ENCODE measurements at regions not wholly inside any gene's neighbourhood (a gene's known extent, or its start where the extent isn't known, plus 50 kb on each side); places are given as distances from the start of the nearest gene placed in this dataset.

DNA sequence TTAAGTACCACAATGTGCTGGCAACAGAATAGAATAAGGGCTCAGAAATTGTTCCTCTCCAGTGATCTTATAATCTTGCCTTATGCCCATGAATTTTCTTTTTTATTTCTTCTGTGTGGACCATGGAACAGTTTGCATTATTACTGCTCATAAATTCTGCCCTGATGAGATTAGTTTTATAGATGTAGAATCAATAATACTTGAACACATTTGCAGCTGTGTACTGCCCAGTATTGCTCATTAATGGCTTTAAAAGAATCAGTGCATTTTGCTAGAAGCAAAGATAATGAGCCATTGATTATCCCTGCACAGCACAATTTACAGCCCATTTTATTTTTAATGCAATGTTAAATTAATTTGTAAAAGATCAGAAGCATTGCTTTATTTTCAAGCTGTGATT, 172.3 kb upstream of the STXBP6 start:
- ChIA-PET CTCF (no interaction called here), POLR2A (no interaction called here)
- DNase-seq (ENCODE audit: low read depth, low spot score) = no peak
- TF ChIP-seq, protein P1, sequence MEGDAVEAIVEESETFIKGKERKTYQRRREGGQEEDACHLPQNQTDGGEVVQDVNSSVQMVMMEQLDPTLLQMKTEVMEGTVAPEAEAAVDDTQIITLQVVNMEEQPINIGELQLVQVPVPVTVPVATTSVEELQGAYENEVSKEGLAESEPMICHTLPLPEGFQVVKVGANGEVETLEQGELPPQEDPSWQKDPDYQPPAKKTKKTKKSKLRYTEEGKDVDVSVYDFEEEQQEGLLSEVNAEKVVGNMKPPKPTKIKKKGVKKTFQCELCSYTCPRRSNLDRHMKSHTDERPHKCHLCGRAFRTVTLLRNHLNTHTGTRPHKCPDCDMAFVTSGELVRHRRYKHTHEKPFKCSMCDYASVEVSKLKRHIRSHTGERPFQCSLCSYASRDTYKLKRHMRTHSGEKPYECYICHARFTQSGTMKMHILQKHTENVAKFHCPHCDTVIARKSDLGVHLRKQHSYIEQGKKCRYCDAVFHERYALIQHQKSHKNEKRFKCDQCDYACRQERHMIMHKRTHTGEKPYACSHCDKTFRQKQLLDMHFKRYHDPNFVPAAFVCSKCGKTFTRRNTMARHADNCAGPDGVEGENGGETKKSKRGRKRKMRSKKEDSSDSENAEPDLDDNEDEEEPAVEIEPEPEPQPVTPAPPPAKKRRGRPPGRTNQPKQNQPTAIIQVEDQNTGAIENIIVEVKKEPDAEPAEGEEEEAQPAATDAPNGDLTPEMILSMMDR (IDR thresholded peaks at IDR 0.05; ENCODE audit: insufficient read depth, low read length, missing control alignments) = no peak
- no peak overlapping the region for H3K4me3 ChIP-seq (ENCODE audit: low read depth, low read length)

DNA sequence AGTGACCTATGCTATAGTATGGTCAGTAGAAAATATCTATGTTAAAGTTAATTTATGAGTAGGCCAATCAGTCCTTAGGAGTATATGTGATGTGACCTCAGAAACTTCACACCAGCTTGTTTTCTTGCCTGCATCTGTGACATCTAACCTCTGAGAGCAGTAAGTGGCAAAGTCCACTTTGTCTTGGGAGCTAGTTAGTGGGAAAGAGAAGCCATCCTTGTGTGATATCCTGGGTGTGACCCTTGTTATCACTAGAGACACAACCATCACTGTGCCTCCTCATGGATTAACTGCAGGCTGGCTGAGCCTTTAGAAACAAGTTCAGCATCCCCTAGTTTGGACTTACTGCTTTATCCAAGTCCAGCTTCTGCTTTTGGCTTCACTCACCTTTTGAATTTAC, 170.6 kb upstream of the STXBP6 start:
- no peak for DNase-seq (ENCODE audit: low read depth, low spot score)
- TF ChIP-seq, protein P1 (IDR thresholded peaks at IDR 0.05; ENCODE audit: insufficient read depth, low read length, missing control alignments) = no peak
- H3K4me3 ChIP-seq (ENCODE audit: low read depth, low read length) = no peak overlapping the region
- ChIA-PET POLR2A (no interaction called here), CTCF (no interaction called here)

DNA sequence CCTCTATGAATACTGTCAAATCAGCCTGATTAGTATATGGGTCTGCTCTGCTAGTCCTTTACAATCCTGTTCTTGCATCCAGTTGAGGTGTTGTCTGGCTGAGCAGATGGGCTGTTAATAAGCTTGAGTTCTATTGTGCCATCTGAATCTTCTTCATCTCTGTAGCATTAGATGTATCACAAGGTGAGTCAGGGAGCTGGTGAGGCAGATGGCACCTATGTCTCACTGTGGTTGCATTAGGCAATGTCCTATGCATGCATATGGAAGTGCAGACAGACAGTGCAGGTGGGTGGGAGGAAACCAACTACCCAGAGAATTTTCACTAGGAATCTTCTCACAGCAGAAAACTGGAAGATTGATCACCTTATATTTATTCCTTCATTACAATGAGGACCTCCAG, 165.7 kb upstream of the STXBP6 start:
- TF ChIP-seq, protein P1 (IDR thresholded peaks at IDR 0.05; ENCODE audit: insufficient read depth, low read length, missing control alignments) = no peak
- ChIA-PET CTCF (no interaction called here), POLR2A (no interaction called here)
- no peak overlapping the region for H3K4me3 ChIP-seq (ENCODE audit: low read depth, low read length)
- no peak for DNase-seq (ENCODE audit: low read depth, low spot score)

DNA sequence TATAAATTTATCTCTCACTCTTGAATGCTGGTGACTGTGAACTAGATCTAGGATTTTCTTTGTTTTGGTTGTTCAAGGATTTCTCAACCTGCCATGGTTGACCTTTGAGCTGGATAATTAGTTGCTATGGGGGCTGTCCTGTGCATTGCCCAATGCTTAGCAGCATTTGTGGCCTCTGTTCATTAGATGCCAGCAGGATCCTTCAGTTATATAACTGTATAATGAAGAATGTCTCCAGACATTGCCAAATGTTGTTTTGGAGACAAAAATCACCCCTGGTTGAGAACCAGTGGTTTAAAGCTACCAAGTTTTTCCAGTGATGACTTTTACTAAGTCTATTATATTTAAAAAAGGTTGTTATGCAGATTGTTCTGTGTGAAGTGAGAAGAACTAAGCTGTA, 147.9 kb upstream of the STXBP6 start:
- H3K4me3 ChIP-seq (ENCODE audit: low read depth, low read length) = no peak overlapping the region
- TF ChIP-seq, protein P1 (IDR thresholded peaks at IDR 0.05; ENCODE audit: insufficient read depth, low read length, missing control alignments) = no peak
- ChIA-PET CTCF (no interaction called here), POLR2A (no interaction called here)
- DNase-seq (ENCODE audit: low read depth, low spot score) = no peak

DNA sequence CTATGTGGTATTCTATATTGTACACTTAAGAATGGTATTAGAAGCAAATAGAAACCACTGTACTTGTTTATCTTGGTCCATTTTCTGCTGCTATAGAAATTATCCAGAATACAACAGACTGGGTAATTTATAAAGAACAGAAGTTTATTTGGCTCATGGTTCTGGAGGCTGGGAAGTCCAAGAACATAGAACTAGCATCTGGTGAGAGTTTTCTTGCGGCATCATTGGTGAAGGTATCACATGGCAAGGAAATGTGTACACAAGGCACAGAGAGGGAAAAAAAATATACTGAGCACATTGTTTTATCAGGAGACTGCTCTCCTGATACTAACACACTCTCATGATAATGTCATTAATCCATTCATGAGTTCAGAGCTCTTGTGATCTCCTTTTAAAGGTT, 130.3 kb upstream of the STXBP6 start:
- no peak overlapping the region for H3K4me3 ChIP-seq (ENCODE audit: low read depth, low read length)
- DNase-seq (ENCODE audit: low read depth, low spot score) = no peak
- ChIA-PET POLR2A (no interaction called here), CTCF (no interaction called here)
- TF ChIP-seq, protein P1 (IDR thresholded peaks at IDR 0.05; ENCODE audit: insufficient read depth, low read length, missing control alignments) = no peak

DNA sequence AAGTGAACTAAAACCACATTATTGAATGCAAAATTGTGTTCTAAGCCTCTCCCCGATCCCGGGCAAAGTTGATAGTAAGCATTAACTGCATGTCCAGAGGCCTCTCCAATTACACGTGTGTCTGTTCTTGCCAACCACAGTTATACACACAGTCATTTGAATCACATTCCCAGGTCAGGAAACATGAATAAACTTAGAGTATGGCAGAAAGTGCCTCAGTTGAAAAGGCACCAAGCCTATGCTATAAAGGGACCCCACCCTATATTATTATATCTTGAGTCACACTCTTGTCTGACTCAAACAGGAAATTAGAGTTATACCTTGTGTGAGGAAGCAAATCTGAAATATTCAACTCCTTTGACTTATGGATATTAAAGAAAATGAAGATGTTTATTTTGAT, 128.3 kb upstream of the STXBP6 start:
- CTCF ChIA-PET = no interaction called here
- no peak overlapping the region for H3K4me3 ChIP-seq (ENCODE audit: low read depth, low read length)
- DNase-seq (ENCODE audit: low read depth, low spot score) = no peak
- POLR2A ChIA-PET = no interaction called here
- TF ChIP-seq, protein P1 (IDR thresholded peaks at IDR 0.05; ENCODE audit: insufficient read depth, low read length, missing control alignments) = no peak

Data from AG04449 (cell line).